Common myeloid progenitor, CD34-positive (primary cell): ENCODE measurements at regions not wholly inside any gene's neighbourhood (a gene's known extent, or its start where the extent isn't known, plus 50 kb on each side); places are given as distances from the start of the nearest gene placed in this dataset.

ENCODE experiments used
- CTCF ChIA-PET: fragments of 350-600 bp; sonication (Branson Sonifier 250); formaldehyde crosslinking; loops from one replicate; lab custom pipeline; 2021; ENCODE audit warnings: antibody characterized with exemption; lab: Charles Lee
- POLR2A ChIA-PET: fragments of 350-600 bp; sonication (Branson Sonifier 250); formaldehyde crosslinking; loops from one replicate; lab custom pipeline; 2021; ENCODE audit warnings: antibody characterized with exemption; lab: Charles Lee
- DNase-seq, 3 donors: peaks; one replicate each; pipeline versions ENCODE4 v3.0.0 to v3.0.0-alpha.2; 2013
- H3K27ac ChIP-seq, 2 experiments: 1 replicate in 1 of 2; 2 replicates in 1 of 2; pipeline ENCODE4 v1.7.0; 2013; ENCODE audit warnings: inconsistent platforms in 2 of 2, low read length in 2 of 2, mild to moderate bottlenecking in 2 of 2, low read depth in 1 of 2, moderate library complexity in 1 of 2; ENCODE audit not compliant: severe bottlenecking in 2 of 2, insufficient read depth in 1 of 2, poor library complexity in 1 of 2
- H3K27me3 ChIP-seq, 5 experiments: replicated peaks in 2 of 5; 1 replicate in 3 of 5; 2 replicates in 2 of 5; pipeline versions ENCODE4 v1.6.1 to v1.7.0; 2013; ENCODE audit warnings: low read length in 4 of 5, mild to moderate bottlenecking in 2 of 5, moderate library complexity in 2 of 5, inconsistent platforms in 1 of 5; ENCODE audit not compliant: insufficient read depth in 5 of 5, control insufficient read depth in 4 of 5
- H3K36me3 ChIP-seq, 4 experiments: 1 replicate in 2 of 4; 2 replicates in 2 of 4; pipeline versions ENCODE4 v1.6.1 to v1.7.0; 2013; ENCODE audit warnings: low read length in 3 of 4, control low read depth in 1 of 4, mild to moderate bottlenecking in 1 of 4; ENCODE audit not compliant: control insufficient read depth in 4 of 4, insufficient read depth in 4 of 4
- H3K4me1 ChIP-seq, 4 experiments: 1 replicate in 3 of 4; 2 replicates in 1 of 4; pipeline versions ENCODE4 v1.6.1 to v1.7.1; 2013; ENCODE audit warnings: low read length in 3 of 4, mild to moderate bottlenecking in 3 of 4, control low read depth in 1 of 4, inconsistent platforms in 1 of 4, moderate library complexity in 1 of 4; ENCODE audit not compliant: control insufficient read depth in 4 of 4, insufficient read depth in 4 of 4; ENCODE audit errors: control extremely low read depth in 1 of 4
- H3K4me3 ChIP-seq, 7 experiments: 1 replicate in 4 of 7; 2 replicates in 3 of 7; pipeline versions ENCODE4 v1.5.1 to v1.7.0; 2013; ENCODE audit warnings: mild to moderate bottlenecking in 7 of 7, low read length in 6 of 7, moderate library complexity in 6 of 7, inconsistent platforms in 2 of 7, low read depth in 2 of 7, control low read depth in 1 of 7; ENCODE audit not compliant: insufficient read depth in 4 of 7, control insufficient read depth in 1 of 7; ENCODE audit errors: extremely low read depth in 1 of 7
- H3K9me3 ChIP-seq, 5 experiments: 1 replicate in 4 of 5; 2 replicates in 1 of 5; pipeline versions ENCODE4 v1.6.1 to v1.7.1; 2013; ENCODE audit warnings: low read length in 4 of 5, mild to moderate bottlenecking in 2 of 5, inconsistent platforms in 1 of 5, low read depth in 1 of 5, moderate library complexity in 1 of 5; ENCODE audit not compliant: control insufficient read depth in 4 of 5, insufficient read depth in 2 of 5; ENCODE audit errors: control extremely low read depth in 1 of 5
- WGBS: methylation state at CpG from one replicate; pipeline ENCODE4 v1.1.5; 2013; ENCODE audit not compliant: insufficient coverage; 5-methylcytosine and 5-hydroxymethylcytosine counted together

DNA sequence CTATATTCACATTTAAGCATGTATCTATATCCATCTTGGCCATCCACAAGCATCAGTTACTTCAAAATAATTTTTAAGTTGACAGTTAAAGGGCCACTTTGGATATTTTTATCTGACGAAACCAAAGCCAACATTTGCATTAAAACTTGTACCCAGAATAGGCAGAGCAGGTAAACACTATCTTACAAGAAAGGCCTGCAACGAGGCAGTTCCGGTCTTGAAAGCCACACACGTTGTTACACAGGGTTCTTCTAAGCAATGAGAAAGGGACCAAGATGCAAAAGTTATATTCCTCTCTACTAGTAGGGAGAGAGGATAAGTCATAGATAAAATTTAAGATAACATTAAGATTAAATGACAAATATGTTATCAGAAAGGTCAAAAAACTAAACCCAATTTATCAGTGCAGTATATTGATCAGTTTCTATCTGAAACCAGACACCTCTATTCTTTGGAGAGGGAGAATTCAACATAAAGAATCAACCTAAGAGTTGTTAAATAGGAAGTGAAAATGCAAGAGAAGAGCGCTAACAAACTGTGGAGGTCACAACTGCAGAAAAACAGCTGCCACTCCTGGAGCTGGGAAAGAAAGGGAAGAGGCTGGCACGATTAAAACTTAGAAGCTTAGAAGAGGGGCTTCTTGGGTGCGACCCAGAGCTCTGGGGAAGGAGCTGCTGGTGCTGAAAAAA, 701.3 kb downstream of the TNS3 start:
- no peaks in the 10 kb centered on the region for H3K36me3 ChIP-seq
- H3K27ac ChIP-seq, result no peak overlapping the region
- H3K4me1 ChIP-seq, result no peaks in the 10 kb centered on the region
- ChIA-PET CTCF (no interaction called here), POLR2A (no interaction called here)
- 81% methylated on average over 4 of the region's 7 CpGs for WGBS
- no peak for DNase-seq
- H3K4me3 ChIP-seq, result no peak overlapping the region
- no peaks in the 10 kb centered on the region for H3K9me3 ChIP-seq
- no peaks in the 10 kb centered on the region for H3K27me3 ChIP-seq

DNA sequence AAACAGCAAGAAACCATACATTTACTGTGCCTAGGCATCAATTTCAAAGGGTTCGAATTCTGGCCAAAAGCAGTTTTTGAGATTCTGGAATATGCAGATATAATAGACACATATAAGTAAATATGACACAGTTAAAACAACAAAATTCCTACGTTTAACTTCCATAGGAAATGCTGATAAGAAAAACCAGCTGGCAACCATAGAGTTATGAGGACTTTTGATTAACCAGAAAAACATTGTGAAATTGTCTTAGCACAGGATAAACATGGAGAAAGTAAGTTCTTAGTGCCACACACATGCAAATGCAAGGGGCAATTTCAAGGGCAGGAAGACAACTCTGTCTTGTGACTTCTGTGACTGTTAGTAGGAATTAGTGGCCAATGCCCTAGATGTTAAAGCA, 702.1 kb downstream of the TNS3 start:
- Histone ChIP-seq H3K36me3 (no peaks in the 10 kb centered on the region), H3K27ac (no peak overlapping the region), H3K9me3 (no peaks in the 10 kb centered on the region), H3K4me3 (no peak overlapping the region), H3K4me1 (no peaks in the 10 kb centered on the region), H3K27me3 (no peaks in the 10 kb centered on the region)
- DNase-seq, result no peak
- no CpG with 5 or more reads among the region's 2 CpGs for WGBS
- ChIA-PET CTCF (no interaction called here), POLR2A (no interaction called here)

DNA sequence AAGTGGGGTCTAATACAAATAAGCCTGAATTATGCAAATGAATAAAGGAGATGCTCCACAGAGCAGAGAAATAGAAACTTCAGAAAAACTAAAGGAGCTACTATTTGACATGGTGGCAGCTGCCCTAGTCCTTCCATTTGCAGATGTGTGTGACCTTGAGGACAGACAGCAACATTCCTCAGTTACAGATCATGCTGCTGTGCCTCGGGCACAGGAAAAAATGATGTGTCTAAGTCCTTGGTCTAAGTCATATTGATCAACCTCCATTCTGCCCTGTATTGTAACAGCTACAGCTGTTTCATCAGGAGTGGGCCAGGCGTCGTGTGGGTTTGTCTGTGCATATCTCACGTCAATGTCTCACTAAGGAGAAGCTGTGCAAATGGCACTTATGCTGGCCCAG, 710.4 kb downstream of the TNS3 start:
- ChIA-PET POLR2A (no interaction called here), CTCF (no interaction called here)
- Histone ChIP-seq H3K4me1 (no peaks in the 10 kb centered on the region), H3K36me3 (no peaks in the 10 kb centered on the region), H3K4me3 (no peak overlapping the region), H3K27ac (no peak overlapping the region), H3K27me3 (no peaks in the 10 kb centered on the region), H3K9me3 (no peaks in the 10 kb centered on the region)
- DNase-seq, result no peak
- WGBS, result 92% methylated on average over 4 of the region's 4 CpGs

DNA sequence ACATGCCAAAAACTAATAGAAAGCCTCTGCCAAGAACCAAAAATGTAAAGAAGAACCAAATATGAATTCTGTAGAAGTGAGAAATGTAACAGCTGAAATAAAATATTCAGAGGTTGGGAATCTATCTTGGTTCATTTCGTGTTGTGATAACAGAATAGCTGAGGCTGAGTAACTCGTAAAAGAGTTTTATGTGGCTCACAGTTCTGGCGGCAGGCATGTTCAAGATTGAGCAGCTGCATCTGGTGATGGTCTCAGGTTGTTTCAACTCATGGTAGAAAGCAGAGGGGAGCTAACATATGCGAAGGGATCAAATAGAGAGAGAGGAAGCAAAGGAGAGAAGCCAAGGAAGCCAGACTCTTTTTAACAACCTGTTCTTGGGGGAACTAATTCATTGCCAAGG, 717.2 kb downstream of the TNS3 start:
- CTCF ChIA-PET, result no interaction called here

DNA sequence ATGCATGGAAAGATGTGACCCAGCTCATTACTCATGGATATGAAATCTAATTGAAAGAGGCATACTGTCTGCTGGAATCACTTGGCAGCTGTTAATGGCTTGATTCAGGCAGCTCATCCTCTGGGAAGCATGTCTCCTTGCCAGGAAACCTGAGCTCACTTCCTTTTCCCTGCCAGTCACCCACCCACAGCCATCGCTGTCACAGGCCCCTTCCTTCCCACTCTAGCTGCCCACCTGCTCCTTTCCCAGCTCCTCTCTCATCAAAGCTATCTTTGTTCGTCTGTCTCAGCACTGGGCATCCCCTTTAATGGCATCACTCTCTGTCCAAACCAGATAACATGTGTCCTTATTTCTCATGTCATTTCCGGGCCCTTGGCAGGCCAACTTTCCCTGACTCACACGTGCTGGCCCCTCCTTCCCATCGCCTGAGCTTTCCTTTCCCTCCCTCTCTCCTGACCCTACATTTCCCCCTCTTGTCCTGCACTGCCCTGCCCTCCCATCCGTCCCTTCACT, 721.9 kb downstream of the TNS3 start:
- H3K27me3 ChIP-seq, result no peaks in the 10 kb centered on the region
- no peaks in the 10 kb centered on the region for H3K9me3 ChIP-seq
- ChIA-PET CTCF (no interaction called here), POLR2A (no interaction called here)
- H3K4me1 ChIP-seq, result no peaks in the 10 kb centered on the region
- DNase-seq, result no peak
- H3K27ac ChIP-seq, result no peak overlapping the region
- no peak overlapping the region for H3K4me3 ChIP-seq
- 81% methylated on average over 6 of the region's 6 CpGs for WGBS
- H3K36me3 ChIP-seq, result no peaks in the 10 kb centered on the region

More for the DNA sequence above, 717.2 kb downstream of the TNS3 start:
- DNase-seq, result no peak
- 96% methylated on average over 4 of the region's 4 CpGs for WGBS
- POLR2A ChIA-PET, result no interaction called here
- H3K4me1 ChIP-seq, result no peaks in the 10 kb centered on the region
- no peaks in the 10 kb centered on the region for H3K9me3 ChIP-seq
- no peaks in the 10 kb centered on the region for H3K27me3 ChIP-seq
- no peak overlapping the region for H3K27ac ChIP-seq
- H3K4me3 ChIP-seq, result no peak overlapping the region
- H3K36me3 ChIP-seq, result no peaks in the 10 kb centered on the region

DNA sequence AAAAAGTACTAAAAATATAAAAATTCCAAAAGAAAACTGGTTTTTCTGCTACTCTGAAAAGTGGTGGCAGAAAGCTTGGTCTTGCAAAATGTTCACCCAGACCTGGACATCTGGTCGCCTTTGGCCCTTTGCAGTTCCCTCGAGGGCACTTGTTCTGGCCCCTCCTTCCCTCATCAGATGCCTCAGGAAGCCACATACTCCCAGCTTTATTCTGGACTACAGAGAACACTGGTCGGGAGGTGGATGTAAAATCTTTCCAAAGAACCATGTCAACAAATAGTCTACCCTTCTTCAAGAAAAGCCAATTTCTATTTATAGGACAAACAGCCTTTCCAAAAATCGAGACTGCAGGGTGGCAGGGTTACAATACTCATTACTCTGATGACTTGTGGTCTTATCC, 726.1 kb downstream of the TNS3 start:
- no peak for DNase-seq
- POLR2A ChIA-PET, result no interaction called here
- Histone ChIP-seq H3K9me3 (no peaks in the 10 kb centered on the region), H3K27ac (no peak overlapping the region), H3K27me3 (no peaks in the 10 kb centered on the region), H3K36me3 (no peaks in the 10 kb centered on the region), H3K4me3 (no peak overlapping the region), H3K4me1 (no peaks in the 10 kb centered on the region)
- CTCF ChIA-PET, result no interaction called here
- WGBS, result 70% methylated on average over 3 of the region's 4 CpGs

DNA sequence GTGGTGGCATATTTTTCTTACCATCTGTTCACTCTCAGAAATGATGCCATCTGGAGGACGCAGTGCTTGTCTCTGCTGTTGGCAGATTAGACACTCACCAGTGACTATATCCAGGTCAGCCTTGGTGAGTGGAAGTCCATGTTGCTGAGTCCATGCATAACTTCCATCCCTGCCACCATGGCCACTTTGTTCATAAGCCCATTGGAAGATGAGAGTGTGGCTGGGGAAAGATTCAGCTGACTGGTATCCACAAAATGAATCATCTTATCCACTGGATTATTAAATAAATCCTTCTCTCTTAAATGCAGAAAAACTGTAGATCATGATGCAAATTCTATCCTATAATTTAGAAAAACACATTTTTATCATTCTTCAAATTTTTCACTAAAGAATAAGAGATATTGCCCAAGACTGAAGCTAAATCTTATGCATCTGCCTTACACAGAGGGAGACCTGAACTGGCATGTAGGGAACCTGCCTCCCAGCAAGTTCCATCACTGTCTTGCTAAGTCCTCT, 726.9 kb downstream of the TNS3 start:
- Histone ChIP-seq H3K36me3 (no peaks in the 10 kb centered on the region), H3K27me3 (no peaks in the 10 kb centered on the region), H3K4me1 (no peaks in the 10 kb centered on the region), H3K27ac (no peak overlapping the region), H3K4me3 (no peak overlapping the region), H3K9me3 (no peaks in the 10 kb centered on the region)
- ChIA-PET POLR2A (no interaction called here), CTCF (no interaction called here)
- WGBS, result no CpG with 5 or more reads among the region's 1 CpG
- DNase-seq, result no peak
